SK-N-SH treated with all-trans-retinoic acid at 6 μM for 48 hours (cell line): ENCODE measurements at regions not wholly inside any gene's neighbourhood (a gene's known extent, or its start where the extent isn't known, plus 50 kb on each side); places are given as distances from the start of the nearest gene placed in this dataset.

ENCODE experiments used
- OSR1 ChIP-seq: fragments of 250-450 bp; sonication (Bioruptor Pico); IDR thresholded peaks from 2 replicates; pipeline ENCODE4 v1.8.0; 2022; ENCODE audit warnings: moderate library complexity, mild to moderate bottlenecking, inconsistent platforms
- RARB ChIP-seq: fragments of 250-450 bp; sonication (Bioruptor Pico); IDR thresholded peaks from 2 replicates; pipeline ENCODE4 v1.8.0; 2021; ENCODE audit warnings: mild to moderate bottlenecking, moderate library complexity
- TCF4 ChIP-seq: fragments of 250-450 bp; sonication (Bioruptor Pico); IDR thresholded peaks from 2 replicates; pipeline ENCODE4 v1.8.0; 2021; ENCODE audit warnings: mild to moderate bottlenecking, moderate library complexity, borderline replicate concordance
- ZC3H10 ChIP-seq: fragments of 250-450 bp; sonication (Bioruptor Pico); IDR thresholded peaks from 2 replicates; pipeline ENCODE4 v1.5.1; 2021; ENCODE audit warnings: mild to moderate bottlenecking, moderate library complexity
- ZFP3 ChIP-seq: fragments of 250-450 bp; sonication (Bioruptor Pico); IDR thresholded peaks from 2 replicates; pipeline ENCODE4 v1.5.0; 2020; ENCODE audit warnings: mild to moderate bottlenecking, moderate library complexity
- ZFP30 ChIP-seq: fragments of 450-650 bp; formaldehyde crosslinking; IDR thresholded peaks from 2 replicates; pipeline ENCODE4 v1.5.0; 2022; ENCODE audit warnings: mild to moderate bottlenecking, moderate library complexity
- TF ChIP-seq, protein P1 (sequence below): fragments of 250-450 bp; sonication (Bioruptor Pico); IDR thresholded peaks from 2 replicates; pipeline ENCODE4 v1.8.0; 2020; ENCODE audit warnings: mild to moderate bottlenecking, moderate library complexity, borderline replicate concordance
- TF ChIP-seq, protein P2 (sequence below): fragments of 250-450 bp; sonication (Bioruptor Pico); IDR thresholded peaks from 2 replicates; pipeline ENCODE4 v1.8.0; 2021; ENCODE audit warnings: low read depth, mild to moderate bottlenecking, moderate library complexity, borderline replicate concordance

DNA sequence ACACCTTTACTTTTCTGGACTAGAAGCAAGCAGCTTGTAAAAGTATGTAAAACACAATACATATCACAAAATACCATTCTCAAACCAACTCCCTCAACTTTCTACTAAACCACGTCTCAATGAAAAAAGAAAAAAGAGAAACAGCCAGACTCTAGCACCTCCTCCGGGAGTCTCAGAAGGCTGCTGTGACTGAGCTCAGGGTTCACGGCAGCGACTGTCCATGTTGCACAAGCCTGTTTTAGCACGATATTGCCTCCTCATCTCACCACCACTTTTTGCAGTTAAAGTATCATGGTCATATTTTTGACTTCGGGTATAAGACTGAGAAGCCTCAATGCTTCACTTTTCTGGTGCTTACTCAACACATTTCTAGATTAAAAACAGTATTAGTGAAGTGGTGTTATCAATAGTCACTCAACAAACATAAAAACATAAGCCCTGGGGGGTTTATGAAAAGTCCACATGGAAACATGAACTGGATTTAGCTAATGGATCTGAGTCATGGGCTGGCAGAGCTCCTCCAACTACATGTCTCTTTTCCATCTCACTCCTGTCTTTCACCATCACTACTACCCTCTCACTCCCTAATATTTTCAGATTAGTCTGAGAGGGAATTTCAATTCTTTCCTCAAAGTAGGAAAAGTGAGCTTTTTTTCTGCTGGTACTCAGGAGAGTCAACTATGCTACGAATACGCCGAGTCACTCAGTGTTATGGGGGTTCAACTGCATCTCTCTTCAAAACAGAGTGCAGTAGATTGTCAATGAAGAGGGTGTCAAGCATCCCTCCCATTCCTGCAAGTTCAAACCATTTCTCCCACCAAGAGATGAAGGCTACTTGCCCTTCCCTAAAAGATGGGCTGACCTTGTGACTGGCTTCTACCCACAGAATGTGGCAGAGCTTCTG lies 113.7 kb downstream of the OSR1 start:
- TF ChIP-seq, protein P1, sequence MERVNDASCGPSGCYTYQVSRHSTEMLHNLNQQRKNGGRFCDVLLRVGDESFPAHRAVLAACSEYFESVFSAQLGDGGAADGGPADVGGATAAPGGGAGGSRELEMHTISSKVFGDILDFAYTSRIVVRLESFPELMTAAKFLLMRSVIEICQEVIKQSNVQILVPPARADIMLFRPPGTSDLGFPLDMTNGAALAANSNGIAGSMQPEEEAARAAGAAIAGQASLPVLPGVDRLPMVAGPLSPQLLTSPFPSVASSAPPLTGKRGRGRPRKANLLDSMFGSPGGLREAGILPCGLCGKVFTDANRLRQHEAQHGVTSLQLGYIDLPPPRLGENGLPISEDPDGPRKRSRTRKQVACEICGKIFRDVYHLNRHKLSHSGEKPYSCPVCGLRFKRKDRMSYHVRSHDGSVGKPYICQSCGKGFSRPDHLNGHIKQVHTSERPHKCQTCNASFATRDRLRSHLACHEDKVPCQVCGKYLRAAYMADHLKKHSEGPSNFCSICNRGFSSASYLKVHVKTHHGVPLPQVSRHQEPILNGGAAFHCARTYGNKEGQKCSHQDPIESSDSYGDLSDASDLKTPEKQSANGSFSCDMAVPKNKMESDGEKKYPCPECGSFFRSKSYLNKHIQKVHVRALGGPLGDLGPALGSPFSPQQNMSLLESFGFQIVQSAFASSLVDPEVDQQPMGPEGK (CRISPR knock-in tag): no peak
- TF ChIP-seq ZFP30: no peak
- no peak for TF ChIP-seq OSR1
- TF ChIP-seq, protein P2, sequence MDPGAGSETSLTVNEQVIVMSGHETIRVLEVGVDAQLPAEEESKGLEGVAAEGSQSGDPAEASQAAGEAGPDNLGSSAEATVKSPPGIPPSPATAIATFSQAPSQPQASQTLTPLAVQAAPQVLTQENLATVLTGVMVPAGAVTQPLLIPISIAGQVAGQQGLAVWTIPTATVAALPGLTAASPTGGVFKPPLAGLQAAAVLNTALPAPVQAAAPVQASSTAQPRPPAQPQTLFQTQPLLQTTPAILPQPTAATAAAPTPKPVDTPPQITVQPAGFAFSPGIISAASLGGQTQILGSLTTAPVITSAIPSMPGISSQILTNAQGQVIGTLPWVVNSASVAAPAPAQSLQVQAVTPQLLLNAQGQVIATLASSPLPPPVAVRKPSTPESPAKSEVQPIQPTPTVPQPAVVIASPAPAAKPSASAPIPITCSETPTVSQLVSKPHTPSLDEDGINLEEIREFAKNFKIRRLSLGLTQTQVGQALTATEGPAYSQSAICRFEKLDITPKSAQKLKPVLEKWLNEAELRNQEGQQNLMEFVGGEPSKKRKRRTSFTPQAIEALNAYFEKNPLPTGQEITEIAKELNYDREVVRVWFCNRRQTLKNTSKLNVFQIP: no peak
- TF ChIP-seq ZFP3: no peak
- TF ChIP-seq ZC3H10 (CRISPR knock-in tag): no peak
- TF ChIP-seq TCF4 (CRISPR knock-in tag): no peak
- TF ChIP-seq RARB: no peak
